GM18867 (cell line): ENCODE measurements at regions not wholly inside any gene's neighbourhood (a gene's known extent, or its start where the extent isn't known, plus 50 kb on each side); places are given as distances from the start of the nearest gene placed in this dataset.
A peak's percentile ranks its signal among the peaks of the same experiment; 100 is the strongest.
"Not testable (repeated sequence)": the region's sequence is repeated elsewhere in the genome, so short reads cannot be mapped to it uniquely, and the experiment has no call there.

Experiments
- ATAC-seq: cut with Tn5 transposase; IDR thresholded peaks from one replicate; pipeline ENCODE4 v1.9.1; 2021; ENCODE audit warnings: mild to moderate bottlenecking, moderate library complexity; ENCODE audit not compliant: unreplicated experiment

DNA sequence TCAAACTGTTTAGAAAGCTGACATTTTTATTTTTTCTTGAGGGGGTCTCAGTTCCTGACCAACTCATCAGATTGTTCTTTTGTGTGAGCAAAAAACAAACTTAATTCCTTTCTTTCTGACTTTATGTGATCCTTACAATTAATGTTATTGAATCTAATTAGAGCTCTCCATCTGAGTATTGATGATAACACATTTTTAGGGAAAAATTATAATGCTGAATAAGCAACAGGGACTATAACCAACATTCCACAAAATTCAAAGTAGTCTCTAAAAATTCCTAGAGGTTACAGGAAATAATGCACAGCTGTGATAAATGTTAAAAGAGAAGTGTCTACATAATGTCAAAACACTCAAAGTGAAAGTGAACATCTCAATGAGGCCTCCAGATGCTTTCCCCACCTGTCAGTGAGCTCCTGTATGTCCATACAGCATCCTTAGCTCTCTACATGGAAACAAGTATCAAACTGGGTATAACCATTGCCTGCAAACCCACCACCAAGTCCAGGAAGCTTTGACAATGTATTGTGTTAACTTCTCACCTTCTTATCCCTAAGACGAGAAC is 786.0 kb upstream of the SLC39A10 start:
- ATAC-seq = peak; percentile 63

DNA sequence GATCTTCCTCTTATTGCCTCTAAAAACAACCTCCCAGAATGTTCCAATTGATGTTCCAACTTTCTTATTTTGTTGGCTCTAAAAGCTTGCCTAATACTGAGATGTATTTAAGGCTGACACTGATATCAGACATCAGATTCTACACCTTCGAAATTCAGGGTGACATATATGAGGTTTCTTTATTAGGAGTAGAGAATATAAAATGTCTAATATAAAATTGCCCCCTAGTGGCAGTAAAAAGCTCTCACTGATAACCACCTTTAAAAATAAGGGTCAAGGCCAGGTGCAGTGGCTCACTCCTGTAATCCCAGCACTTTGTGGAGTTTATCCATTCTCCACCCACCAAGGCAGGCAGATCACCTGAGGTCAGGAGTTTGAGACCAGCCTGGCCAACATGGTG is 789.7 kb upstream of the SLC39A10 start:
- ATAC-seq = peak; percentile 75

DNA sequence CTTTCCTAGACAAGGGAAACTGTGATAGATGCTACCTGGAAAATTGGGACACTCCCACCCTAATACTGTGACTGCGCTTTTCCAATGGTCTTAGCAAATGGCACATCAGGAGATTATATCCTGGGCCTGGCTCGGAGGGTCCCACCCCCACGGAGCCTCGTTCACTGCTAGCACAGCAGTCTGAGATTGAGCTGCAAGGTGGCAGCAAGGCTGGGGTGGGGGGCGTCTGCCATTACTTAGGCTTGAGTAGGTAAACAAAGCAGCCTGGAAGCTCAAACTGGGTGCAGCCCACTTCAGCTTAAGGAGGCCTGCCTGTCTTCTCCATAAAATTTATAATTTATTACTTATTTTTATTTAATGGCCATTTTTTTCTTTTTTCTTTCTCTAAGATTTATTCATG is 802.1 kb upstream of the SLC39A10 start:
- ATAC-seq = no peak

DNA sequence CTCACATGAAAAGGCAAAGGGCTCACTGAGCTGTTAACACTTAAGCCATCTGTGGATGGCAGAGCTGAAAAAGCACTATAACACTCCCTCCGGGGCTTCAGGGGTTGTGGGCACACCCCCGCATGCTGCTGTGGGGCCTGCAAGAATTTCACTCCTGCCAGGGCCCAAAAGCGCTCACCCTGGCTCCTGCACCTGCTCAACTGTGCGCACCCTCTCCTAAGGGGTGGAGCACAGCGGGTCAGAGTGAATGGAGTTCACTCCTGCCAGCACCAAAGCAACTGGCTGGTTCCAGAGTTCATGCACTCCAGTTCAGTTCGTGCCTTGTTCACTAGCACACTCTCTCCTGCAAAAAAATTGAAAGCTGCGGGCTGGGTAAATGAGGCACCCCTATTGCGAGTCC is 814.2 kb upstream of the SLC39A10 start:
- ATAC-seq = no peak

- ATAC-seq = not testable (repeated sequence)
Measured at GRCh38 chr2:194834371-194834770, 822.7 kb upstream of the SLC39A10 start.

DNA sequence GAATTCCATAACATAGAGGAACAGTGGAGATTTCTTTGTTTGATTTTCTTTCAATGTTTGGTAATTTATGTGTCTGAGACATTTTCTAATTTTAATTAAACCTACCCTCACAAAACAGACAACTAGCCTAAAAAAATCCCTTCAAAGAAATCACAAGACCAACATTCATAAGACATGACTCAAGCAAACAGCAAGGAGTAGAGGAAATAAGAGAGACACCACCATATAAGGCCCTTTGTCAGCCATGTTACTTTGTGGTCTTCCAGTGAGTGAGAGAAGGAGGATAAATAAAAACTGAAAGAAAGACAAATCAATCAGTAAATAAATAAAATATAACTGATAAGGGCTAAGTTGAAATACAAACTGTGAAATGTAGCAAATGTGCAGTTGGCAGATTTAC is 830.8 kb upstream of the SLC39A10 start:
- ATAC-seq = no peak

DNA sequence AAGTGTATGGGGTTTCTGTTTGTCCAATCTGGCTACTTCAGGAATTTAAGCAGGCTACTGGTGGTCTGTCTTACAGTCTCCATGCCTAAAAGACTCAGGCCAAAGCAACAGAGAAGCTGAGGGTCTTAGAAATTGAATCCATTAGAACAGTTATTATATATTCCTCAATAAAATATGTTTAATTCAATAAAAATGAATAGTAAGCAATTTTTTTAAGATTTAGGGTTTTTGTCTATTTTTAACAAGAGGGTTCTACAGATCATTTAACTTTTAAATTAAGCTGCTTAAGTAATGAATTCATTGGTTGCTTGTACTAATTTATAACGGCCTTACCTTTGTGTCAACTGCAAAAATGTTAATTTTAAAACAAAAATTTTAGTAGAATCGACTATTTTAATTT is 832.6 kb upstream of the SLC39A10 start:
- ATAC-seq = no peak

GRCh38 chr2:194822657-194823056 is 834.4 kb upstream of the SLC39A10 start:
- no peak for ATAC-seq

DNA sequence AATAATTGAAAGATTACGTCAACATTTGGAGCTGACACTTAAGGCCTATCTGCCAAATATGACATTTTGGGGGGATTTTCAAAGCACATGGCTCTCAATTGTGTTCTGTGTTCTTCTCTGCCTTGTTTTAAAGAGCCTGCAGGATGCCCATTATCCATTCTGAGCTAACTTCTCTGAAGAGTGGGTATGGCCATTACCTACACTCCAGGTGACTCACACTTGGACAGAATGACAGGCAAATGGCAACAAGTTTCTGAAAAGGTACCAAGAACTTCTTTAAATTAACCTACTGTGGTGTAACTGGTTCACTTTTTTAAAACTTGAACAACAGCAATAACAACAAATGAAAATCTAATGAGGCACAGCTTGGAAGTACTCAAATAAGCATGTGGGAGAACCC is 834.9 kb upstream of the SLC39A10 start:
- ATAC-seq = no peak

DNA sequence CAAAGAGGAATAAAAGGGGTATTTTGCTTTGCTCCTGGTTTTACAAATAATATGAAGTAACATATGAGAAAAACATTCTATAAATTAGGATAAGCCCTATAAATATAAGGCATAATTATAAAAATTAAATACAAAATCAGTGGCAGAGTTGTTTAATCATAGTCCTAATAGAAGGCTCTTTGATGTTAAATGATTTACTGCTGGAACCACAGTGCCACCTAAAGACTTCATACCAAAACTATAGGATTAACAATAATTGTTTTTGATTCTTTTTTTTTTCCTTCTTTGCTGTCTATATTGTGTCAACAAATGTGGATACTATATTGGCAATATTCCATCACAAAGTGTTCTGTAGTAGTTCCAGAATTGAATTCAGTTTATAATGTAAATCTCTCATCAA is 837.7 kb upstream of the SLC39A10 start:
- no peak for ATAC-seq

DNA sequence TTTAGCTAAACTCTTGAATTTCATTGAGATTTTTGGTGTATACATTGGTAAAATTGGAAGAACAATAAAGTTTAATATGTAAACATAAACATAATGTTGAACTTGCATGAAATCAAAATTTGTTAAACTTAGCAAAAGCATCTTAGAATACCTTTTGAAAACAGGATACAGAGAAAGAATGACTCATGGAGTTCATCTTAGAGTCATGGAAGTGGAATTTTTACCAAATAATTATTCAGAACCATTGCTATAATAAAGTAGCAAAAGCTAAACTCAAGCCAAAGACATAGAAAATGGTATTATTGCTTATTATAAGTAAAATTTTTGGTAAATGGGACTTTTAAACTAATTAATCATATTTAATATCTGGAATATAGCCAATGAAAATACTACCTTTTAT is 841.6 kb upstream of the SLC39A10 start:
- no peak for ATAC-seq

DNA sequence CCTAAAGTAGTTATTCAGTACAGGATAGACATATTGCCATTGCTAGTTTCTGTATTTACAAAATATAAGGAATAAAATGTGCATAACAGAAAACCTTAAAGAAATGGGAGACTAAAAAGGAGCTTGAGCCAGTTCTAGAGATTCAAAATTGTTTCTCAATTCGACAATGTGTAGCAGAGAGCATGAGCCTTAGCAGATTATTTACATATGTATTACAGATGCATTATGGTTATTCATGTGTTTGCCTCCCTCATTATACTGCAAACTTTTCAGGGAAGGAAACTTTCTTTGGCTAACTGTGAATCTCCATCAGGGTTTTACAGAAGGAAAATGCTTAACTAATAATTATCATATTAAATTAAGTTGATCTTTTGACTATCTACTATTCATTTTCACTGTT is 854.4 kb upstream of the SLC39A10 start:
- no peak for ATAC-seq

DNA sequence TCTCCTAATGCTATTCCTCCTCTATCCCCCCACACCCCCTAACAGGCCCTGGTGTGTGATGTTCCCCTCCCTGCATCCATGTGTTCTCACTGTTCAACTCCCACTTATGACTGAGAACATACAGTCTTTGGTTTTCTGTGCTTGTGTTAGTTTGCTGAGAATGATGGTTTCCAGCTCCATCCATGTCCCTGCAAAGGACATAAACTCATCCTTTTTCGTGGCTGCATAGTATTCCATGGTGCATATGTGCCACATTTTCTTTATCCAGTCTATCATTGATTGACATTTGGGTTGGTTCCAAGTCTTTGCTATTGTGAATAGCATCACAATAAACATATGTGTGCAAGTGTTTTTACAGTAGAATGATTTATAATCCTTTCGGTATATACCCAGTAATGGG is 870.0 kb upstream of the SLC39A10 start:
- ATAC-seq = not testable (repeated sequence)

- ATAC-seq = not testable (repeated sequence)
Measured at GRCh38 chr2:194771394-194771793, 885.6 kb upstream of the SLC39A10 start.

- no peak for ATAC-seq
Measured at GRCh38 chr2:194769030-194769429, 888.0 kb upstream of the SLC39A10 start.

- no peak for ATAC-seq
Measured at GRCh38 chr2:194765723-194766122, 891.3 kb upstream of the SLC39A10 start.

- ATAC-seq = no peak
Measured at GRCh38 chr2:194750926-194751325, 906.1 kb upstream of the SLC39A10 start.

DNA sequence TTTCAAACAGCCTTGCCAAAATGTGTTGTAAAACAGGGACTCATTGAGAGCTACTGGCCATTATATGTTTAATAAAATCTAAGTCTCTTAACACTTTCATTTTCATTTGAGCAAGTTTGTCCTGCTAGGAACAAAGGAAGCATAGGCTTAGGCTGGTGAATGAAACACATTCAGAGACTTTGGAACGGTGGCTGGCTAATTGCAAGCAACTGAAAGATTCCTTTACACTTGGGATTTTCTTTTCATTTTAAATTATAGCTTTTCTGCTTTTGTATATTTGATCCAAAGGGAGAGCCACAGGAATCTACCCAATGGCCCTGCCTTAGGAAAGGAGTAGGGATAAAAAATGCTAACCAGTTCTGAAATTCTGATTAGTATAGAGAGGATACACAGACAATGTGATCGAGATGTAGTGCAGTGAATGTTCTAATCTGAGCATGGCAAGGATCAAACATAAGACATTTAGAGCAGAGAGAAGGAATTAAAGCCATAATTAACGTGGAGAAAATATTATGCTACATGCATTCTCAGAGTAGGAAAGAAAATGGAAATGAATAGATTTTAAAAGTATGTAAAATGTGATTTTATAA is 911.4 kb upstream of the SLC39A10 start:
- ATAC-seq = no peak

DNA sequence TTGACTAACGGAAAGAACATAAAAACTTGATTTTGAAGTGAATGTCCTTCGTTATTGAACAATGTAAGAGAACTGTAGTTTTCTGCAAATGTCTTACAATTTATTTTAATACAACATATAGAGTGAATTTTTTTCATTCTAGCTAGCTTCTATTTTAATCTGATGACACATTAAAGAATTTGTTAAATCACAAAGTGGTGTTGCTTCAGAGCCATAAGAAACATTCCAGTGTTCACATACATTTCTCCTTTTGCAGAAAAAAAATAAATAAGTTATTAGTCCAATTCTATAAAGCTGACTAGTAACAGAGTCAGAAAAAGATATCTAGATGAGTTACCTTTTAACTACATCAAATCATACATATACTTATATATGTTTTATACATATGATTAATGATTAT is 914.3 kb upstream of the SLC39A10 start:
- no peak for ATAC-seq

- no peak for ATAC-seq
Measured at GRCh38 chr2:194739217-194739616, 917.8 kb upstream of the SLC39A10 start.

- ATAC-seq = no peak
Measured at GRCh38 chr2:194735837-194736542, 921.0 kb upstream of the SLC39A10 start.

DNA sequence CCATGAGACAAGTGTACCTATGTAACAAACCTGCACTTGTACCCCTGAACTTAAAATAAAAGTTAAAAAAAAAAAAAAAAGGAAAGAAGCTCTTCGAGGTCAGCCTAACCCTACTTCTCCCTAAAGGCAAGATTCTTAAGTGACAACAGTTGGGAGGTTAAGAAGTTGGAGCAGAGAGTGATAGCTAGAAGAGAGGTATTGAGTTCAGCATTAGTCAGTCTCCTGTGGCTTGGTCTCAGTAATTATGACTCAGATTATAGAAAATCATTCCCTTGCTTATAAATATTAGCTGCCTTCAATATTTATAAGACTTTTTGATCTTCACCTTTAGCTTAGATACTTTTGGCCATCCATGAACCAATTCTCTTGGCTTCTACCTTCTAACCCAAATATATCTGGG is 926.8 kb upstream of the SLC39A10 start:
- ATAC-seq = no peak

DNA sequence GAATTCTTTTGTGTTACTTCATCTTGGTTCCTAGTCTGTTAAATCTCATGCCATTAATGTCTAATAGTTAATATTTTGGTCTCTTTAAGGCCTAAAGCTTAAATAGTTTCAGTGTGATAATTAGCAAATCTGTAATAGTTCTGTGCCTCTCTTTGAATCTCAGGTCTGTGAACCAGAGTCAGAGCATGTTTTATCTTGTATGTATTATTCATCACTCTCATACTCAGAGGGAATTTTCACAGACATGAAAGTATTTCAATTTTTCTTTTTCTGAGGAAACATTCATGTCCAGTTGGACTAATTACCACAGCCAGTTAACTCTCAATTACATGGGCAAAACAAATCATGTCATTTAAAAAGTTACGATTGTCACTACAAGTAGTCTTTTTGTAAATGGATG is 931.9 kb upstream of the SLC39A10 start:
- no peak for ATAC-seq
